HG03354 (cell line): ENCODE measurements at regions not wholly inside any gene's neighbourhood (a gene's known extent, or its start where the extent isn't known, plus 50 kb on each side); places are given as distances from the start of the nearest gene placed in this dataset.

Source experiments
- ATAC-seq: cut with Tn5 transposase; IDR thresholded peaks from one replicate; pipeline ENCODE4 v1.9.1; 2021; ENCODE audit warnings: mild to moderate bottlenecking; ENCODE audit not compliant: unreplicated experiment, poor library complexity, severe bottlenecking

GRCh38 chr6:9467741-9468140, 947.1 kb downstream of the TFAP2A start:
- no peak for ATAC-seq

DNA sequence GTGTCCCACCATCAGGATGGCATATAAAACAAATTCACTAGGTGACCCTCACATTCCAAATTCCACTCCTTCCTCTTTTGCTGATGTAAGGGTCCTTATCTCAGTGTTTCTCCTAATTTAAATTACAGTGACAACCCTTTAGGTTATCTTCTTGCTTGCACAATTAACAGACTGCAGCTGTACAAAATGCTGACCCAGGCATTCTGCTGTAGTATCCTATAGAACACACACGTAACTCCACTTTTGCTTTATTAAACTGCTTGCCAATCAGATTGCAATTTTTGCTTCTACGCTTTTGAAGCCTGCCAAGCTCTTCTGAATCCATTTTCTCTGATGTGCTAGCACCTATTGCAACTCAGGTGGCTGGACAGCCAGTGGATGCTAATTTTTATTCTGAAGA, 950.3 kb downstream of the TFAP2A start:
- no peak for ATAC-seq

DNA sequence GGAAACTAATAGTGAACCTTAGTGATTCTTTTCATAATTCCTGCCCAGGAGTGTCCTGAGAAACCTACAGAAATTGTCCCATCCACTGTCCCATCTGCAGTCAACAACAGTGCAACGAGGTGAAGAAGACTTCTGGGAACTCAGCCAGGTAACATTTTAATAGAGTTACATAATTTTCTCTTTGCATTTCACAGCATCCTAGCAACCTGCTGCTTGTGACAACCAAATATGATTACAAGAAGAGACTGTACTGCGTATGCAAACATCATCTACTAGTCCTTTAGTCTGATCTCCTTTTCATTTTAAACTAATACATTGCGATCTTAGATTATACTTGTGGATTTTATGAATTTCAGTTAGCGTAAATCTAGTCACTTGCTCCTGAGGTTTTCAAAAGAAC, 951.6 kb downstream of the TFAP2A start:
- ATAC-seq, result no peak

- ATAC-seq, result no peak
Measured at GRCh38 chr6:9461188-9461587, 953.7 kb downstream of the TFAP2A start.

DNA sequence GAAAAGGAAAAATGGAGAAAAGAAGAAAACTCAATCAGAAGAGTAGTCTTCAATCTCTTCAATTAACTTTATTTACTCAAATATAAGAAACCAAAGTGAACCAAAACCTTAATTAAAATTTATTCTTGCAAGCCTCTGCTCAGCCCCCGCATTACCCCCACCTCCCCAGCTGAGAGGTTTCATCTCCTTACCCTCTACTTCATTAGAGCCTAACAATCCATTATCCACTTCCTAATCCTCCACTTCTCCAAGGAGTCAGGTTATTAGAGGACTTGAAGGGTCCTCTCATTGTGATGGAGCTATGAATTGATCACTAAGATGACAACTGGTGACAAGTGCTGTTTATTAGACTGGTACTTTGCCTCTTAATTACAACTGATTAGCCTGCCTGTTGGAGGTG, 956.5 kb downstream of the TFAP2A start:
- ATAC-seq, result no peak

DNA sequence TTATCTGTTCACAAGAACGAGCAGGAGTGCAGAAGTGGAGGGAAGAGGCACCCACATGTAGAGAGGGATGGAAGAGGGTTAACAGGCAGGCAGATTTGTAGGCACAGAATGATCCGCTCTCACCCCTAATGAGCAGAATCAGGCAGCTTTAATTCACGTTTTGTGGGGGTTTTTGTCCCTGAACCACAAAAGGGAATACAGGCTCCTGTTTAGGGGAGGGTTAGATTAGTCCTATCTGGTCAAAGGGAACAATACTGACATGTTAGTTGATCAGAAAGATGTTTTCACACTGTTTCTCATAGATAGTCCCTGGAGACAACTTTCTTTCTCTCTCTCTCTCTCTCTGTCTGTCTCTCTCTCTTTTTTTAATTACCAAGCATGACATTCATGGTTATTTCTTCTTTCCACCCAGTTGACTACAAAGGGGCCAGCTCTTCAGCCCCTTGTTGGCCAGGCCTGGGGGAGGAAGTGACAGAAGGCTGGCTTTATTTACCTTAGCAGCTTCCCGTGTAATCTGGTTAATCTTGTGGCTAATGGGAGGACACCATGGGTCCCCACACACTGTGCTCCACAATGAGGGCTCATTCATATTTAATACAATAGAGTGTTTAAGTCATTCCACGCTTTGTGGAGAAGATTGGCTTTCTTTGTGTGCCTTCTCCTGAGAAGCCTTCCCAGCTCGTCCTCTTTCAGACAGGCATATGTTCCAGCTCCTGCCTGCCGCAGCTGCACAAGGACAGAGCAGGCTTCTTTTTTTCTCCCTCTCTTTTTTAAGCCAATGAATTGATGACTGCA, 958.8 kb downstream of the TFAP2A start:
- ATAC-seq, result no peak

GRCh38 chr6:9439621-9440330, 975.1 kb downstream of the TFAP2A start:
- ATAC-seq, result no peak

DNA sequence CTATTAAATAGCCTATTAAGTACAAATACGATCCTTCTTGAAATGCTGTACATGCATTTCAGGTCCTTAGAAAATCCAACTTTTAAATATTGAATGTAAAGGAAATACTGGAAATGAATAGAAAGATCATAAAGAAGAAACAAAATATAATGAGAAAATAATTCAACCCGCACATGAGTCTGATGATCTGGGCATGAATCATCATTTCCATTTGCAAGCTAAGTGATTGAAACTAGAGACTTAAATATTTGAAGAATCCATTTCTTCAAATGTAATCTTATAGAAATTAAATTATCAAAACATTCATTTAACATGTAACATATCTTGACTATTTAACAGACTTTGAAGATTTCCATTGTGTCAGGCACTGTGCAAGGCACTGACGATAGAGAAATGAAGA, 977.0 kb downstream of the TFAP2A start:
- no peak for ATAC-seq

DNA sequence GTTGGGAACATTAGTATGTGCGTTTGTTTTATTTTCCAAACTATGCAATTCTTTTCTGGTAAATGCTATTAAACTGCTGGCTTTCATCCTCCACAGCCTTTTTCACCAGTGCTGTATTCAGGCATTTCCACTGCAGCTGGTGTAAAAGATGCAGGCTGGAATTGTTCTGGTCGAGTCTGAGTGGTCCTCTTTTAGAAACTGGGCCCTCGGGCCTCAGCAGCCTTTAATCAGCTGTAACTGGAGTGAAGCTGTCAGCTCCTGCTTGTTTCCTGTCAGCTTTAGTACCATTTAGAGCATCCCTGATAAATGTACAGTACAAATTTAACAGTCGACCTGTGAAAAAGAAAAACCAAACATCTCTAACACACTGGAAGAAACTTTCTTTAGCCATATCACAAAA, 979.6 kb downstream of the TFAP2A start:
- no peak for ATAC-seq

DNA sequence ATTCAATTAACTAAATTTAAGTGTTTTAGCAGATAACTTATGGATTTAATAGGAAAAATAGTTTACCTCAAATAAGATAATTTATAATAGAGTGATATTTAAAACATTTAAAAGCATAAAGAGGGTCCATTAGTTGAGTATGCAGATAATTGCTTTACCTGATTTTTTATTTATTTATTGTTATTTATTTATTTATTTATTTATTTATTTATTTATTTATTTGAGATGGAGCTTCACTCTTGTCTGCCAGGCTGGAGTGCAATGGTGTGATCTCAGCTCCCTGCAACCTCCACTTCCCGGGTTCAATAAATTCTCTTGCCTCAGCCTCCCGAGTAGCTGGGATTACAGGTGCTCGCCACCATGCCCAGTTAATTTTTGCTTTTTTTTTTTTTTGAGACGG, 982.9 kb downstream of the TFAP2A start:
- no peak for ATAC-seq

DNA sequence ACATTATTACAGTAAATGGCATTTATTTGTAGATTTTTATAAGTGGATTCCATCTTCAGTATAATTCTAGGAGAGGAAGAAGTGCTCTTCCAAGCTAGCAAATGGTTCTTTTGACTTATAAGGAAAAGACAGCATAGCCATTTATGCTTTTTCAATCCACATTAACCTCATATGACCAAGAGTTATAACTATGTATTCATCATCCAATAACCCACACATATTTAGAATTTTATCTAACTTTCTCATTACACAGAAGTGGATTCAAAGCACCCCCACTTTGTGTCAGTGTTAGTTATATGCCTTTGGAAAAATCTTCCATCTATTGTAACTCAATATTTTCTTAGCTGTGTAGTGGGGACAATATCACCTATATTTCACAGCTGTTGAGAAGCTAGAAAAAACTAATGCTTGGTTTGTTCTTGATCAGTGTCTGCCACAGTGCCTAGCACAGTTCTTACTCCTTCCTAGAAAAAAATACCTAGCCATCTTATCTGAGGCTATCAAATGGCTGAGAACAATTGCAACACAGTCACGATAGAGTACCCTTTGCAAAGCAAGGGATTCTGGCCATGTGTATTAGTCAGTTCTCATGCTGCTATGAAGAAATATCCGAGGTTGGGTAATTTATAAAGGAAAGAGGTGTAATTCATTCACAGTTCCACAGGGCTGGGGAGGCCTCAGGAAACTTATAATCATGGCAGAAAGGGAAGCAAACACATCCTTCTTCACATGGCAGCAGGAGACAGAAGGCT, 986.3 kb downstream of the TFAP2A start:
- ATAC-seq, result no peak

- ATAC-seq, result no peak
Measured at GRCh38 chr6:9422138-9422537, 986.8 kb upstream of the SLC35B3 start.

DNA sequence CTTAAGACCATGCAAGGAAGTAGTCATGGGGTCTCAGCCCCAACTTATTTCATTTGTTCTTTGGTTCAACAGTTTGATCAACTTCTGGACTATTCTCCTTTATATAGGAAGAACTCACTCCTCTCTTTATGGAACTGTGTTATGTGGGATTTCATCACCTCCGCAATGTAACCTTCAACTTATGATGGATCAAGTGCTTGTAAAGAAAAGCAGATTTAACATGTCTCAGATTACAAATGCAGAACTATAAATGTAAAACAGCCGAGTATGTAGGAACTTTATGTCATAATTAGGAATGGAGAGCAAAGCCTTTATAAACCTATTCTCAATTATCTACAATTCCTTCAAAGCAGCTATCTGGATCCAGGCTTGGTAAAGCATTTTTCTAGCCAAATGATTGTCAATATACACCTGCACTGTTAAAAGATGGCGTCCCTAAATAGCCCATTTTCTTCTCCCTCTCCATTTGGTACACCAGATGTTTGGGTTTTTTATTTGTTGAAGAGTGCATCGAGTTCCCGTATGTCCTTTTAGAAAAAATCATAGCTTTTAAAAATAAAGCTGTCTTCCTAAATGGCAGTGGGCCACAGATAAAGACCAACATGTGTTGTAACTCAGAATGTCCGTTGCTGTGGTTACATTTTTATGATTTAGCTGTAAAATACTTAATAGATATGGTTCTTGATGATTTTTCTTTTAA, 985.1 kb upstream of the SLC35B3 start:
- ATAC-seq, result no peak

DNA sequence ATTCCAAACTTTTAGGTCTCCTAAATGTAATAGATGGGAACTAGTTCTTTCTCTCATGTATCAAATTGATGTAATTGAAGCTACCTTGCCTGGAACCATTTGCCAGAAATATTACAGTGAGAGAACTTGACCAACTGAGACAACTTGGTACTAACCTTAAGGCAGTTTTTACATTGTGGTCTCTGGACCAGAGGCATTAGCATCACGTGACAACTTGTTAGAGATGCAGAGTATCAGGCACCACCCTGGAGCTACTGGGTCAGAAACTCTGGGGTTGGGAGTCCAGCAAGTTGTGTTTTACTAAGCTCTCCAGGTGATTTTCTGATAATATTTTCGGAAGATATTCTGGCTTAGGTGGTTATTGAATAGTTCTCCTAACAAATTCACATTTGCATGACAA, 982.1 kb upstream of the SLC35B3 start:
- ATAC-seq, result no peak

DNA sequence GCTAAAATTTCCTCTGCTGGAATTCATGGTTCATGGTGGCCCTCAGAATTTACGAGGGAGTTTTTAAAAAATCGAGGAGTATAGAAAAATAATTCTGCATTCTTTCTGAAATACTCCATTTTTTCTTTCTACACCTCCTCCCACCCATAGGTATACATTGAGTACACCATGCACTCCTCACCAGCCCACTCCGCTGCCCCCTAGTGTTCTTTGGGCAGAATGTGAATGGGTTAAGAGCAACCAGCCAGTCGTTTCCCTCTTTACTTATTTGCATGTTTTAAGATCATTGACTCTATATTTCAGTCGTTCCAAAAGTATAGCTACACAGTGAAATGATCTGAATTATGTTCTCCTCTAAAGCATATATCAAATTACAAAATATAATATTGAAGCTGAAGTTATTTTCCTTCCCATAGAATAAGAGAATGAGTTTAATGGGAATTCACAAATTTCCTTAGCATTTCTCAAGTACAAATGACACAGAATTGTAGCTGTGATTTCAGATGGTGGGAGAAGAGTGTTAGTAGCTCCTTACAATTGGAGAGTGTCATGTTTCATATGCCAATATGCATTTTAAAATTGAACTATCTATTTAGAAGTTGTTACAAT, 977.7 kb upstream of the SLC35B3 start:
- no peak for ATAC-seq

DNA sequence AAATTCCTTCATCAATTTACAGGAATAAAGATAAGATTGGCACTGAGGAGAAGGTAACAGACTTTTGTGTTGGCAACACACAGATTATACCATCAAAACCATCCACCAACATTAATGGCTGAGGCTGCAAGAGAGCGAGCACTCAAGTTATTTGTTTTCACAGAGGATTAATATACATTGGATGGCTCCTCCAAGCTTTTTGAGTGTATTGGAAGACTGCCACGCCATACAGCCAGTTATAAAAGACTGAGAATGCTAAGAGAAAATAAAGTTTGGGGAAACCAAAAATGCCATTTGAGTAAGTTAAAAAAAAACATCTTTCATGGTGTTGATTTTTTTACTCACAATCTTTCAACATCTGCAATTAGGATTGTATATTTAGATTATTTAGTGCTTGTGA, 973.8 kb upstream of the SLC35B3 start:
- ATAC-seq, result no peak

DNA sequence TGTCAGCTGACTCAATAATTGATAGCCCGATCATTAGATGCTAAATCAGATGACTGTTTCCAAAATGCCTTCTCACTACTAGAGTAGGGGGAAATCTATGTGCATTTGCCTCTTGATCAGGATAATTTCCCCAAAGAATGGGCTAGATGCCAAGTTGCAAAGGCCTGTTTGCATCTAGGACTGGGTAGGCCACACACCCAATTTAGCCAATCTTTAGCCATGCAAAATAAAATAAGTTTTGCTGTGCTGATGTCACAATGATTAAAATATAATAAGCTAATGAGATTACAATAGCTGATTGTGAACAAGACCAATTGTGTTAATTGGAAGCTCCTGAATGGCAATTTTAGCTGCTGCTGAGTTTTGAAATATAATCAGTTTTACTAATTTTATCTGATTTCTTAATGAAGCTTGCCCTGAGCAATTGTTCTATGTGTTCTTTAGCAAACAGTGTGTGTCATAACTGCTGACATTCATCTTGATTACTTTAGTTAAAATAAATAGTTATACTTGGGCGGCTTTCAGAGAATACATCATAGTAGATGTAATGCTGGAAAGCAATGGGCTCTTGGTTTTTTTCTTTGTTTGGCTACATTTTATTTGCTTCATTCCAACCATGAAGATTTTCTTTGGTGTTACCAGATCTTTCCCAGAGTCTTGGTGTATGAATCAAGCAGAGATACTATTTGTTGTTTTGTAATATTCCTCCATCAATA, 973.2 kb upstream of the SLC35B3 start:
- ATAC-seq, result no peak

- ATAC-seq, result no peak
Measured at GRCh38 chr6:9405825-9406224, 970.5 kb upstream of the SLC35B3 start.

- ATAC-seq, result no peak
Measured at GRCh38 chr6:9405369-9405768, 970.0 kb upstream of the SLC35B3 start.
